ENCODE measurements at regions not wholly inside any gene's neighbourhood (a gene's known extent, or its start where the extent isn't known, plus 50 kb on each side); places are given as distances from the start of the nearest gene placed in this dataset.
"Not testable (repeated sequence)": the region's sequence is repeated elsewhere in the genome, so short reads cannot be mapped to it uniquely, and the experiment has no call there.

DNA sequence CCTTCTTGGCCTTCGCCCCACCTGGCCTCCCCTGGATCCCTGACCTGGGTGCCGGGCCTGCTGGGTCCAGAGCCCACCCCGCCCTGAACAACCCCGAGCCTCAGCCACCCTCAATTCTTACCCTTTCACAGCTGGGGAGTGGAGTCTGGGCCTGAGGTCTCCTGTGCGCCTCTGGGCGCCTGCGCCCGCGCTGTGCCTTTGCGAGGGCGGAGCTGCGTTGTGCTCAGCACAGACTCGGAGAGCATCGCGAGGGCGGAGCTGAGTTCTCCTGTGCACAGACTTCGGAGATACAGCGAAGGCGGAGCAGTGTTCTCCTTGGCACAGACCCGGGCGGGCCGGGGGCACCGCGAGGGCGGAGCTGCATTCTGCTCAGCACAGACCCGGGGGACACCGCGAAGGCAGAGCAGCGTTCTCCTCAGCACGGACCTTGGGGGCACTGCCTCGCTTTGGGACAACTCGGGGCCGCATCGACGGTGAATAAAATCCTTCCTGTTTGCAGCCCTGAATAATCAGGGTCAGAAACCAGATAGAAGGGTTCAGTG is 547.2 kb downstream of the FAM72C start:
- intact Hi-C loops (cut with DNase I, micrococcal nuclease) = not testable (repeated sequence)
- DNase-seq = peak in 1 of 3 donors; percentile 45

DNA sequence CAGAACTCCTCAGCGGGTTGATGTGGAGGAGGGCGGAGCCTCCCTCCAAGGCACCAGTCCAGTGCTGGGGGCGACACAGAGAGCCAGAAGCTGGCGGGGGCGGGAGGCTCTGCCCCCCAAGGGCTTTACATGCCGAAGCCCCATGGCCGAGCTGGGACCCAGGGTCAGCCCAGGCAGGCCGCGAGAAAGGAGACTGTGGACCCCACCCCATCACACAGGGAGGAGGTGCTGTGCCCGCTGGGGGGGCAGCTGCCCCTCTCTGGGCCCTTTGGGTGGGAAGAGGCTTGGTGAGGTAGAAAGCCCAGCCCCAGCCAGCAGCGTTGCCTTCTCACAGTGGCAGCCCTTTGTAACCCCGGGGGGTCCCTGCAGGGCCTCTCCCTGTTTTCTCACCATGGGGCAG is 548.0 kb downstream of the FAM72C start:
- intact Hi-C loops (cut with DNase I, micrococcal nuclease); H3K9me3 ChIP-seq; H3K4me3 ChIP-seq; ATAC-seq; H3K4me1 ChIP-seq (ENCODE audit: low read depth); H3K36me3 ChIP-seq (ENCODE audit: low read depth): not testable (repeated sequence)
- peak in 1 of 3 donors; percentile 24 for DNase-seq

More for the DNA sequence above, 547.2 kb downstream of the FAM72C start:
- not testable (repeated sequence) for ATAC-seq; H3K9me3 ChIP-seq; H3K4me1 ChIP-seq (ENCODE audit: low read depth); H3K4me3 ChIP-seq; H3K36me3 ChIP-seq (ENCODE audit: low read depth)

DNA sequence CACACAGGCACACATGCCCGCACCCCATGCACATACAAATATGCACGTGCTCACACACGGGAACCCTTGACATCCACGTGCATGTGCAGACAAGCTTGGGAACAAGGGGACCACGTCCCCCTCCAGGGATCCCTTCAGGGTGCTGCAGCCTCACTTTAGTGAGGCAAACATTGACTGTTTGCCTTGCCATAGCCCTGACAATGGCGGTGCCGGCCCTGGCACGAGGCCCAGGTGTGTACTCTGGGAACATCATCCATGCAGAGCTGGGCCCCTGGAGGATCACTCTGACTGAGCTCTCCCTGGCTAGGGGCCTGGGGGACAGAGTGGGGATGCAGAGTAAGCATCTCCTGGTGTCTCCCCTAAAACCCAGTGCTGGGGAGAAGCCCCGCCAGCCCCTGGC is 550.5 kb downstream of the FAM72C start:
- ATAC-seq; H3K36me3 ChIP-seq (ENCODE audit: low read depth); DNase-seq; H3K4me3 ChIP-seq; intact Hi-C loops (cut with DNase I, micrococcal nuclease); H3K4me1 ChIP-seq (ENCODE audit: low read depth); H3K9me3 ChIP-seq: not testable (repeated sequence)

Measured in mucosa of descending colon (tissue), 3 donors.